WTC11 (cell line): ENCODE measurements at regions not wholly inside any gene's neighbourhood (a gene's known extent, or its start where the extent isn't known, plus 50 kb on each side); places are given as distances from the start of the nearest gene placed in this dataset.

ENCODE experiments used
- CTCF ChIP-seq: fragments of 200-600 bp; IDR thresholded peaks from 2 replicates; pipeline ENCODE4 v1.8.0; 2022; ENCODE audit warnings: antibody characterized with exemption
- ZNF121 ChIP-seq: sonication (generic); formaldehyde crosslinking; IDR thresholded peaks from 2 replicates; pipeline ENCODE4 v1.8.0; 2023; ENCODE audit warnings: missing genetic modification reagents
- ZSCAN18 ChIP-seq: fragments of 250-450 bp; sonication (Bioruptor Pico); IDR thresholded peaks from 2 replicates; pipeline ENCODE4 v2.1.2; 2022; ENCODE audit warnings: mild to moderate bottlenecking, moderate library complexity

- TF ChIP-seq ZSCAN18 (CRISPR knock-in tag), result no peak
- TF ChIP-seq CTCF, result no peak
- no peak for TF ChIP-seq ZNF121 (CRISPR knock-in tag)
These were observed 239.2 kb upstream of the RAB4A start for GRCh38 chr1:229031481-229032341.
